Astrocyte of the cerebellum (primary cell): ENCODE measurements at regions not wholly inside any gene's neighbourhood (a gene's known extent, or its start where the extent isn't known, plus 50 kb on each side); places are given as distances from the start of the nearest gene placed in this dataset.

Source experiments
- DNase-seq: peaks from one replicate; pipeline ENCODE4 v3.0.0-alpha.2; 2011; ENCODE audit warnings: low read depth
- H3K4me3 ChIP-seq: 2 replicates; pipeline ENCODE4 v1.5.1; 2011; ENCODE audit warnings: mild to moderate bottlenecking, low read depth, low read length, moderate library complexity
- in situ Hi-C: cut with HindIII; loops from 2 replicates; pipeline ENCODE4 v1.10.0; 2017; ENCODE audit warnings: low sequenced_read_pairs
- TF ChIP-seq, protein P1 (sequence below): IDR thresholded peaks from 2 replicates; pipeline ENCODE4 v1.5.1; 2012; ENCODE audit warnings: low read length, low read depth, moderate library complexity, mild to moderate bottlenecking; ENCODE audit errors: missing control alignments

DNA sequence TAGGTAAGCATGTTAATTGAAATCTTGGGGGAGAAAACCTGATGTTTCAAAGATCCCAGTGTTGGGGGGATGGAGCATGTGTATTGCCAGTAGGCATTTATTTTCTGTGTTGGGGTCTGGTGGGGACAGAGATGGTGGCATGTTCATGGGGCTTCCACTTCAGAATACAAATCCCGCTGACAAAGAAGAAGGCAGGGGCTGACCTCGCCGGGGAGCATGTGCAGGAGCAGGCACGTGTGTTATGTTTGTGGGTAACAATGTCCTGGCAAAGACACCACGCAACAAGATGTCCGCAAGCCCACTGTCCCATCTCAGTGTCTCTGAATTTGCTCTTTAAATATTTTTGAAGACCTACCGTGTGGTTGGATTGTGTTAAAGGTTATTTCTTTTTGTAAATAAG lies 164.5 kb downstream of the TEX29 start:
- TF ChIP-seq, protein P1, sequence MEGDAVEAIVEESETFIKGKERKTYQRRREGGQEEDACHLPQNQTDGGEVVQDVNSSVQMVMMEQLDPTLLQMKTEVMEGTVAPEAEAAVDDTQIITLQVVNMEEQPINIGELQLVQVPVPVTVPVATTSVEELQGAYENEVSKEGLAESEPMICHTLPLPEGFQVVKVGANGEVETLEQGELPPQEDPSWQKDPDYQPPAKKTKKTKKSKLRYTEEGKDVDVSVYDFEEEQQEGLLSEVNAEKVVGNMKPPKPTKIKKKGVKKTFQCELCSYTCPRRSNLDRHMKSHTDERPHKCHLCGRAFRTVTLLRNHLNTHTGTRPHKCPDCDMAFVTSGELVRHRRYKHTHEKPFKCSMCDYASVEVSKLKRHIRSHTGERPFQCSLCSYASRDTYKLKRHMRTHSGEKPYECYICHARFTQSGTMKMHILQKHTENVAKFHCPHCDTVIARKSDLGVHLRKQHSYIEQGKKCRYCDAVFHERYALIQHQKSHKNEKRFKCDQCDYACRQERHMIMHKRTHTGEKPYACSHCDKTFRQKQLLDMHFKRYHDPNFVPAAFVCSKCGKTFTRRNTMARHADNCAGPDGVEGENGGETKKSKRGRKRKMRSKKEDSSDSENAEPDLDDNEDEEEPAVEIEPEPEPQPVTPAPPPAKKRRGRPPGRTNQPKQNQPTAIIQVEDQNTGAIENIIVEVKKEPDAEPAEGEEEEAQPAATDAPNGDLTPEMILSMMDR: no peak
- H3K4me3 ChIP-seq: no peak overlapping the region
- DNase-seq: no peak
- in situ Hi-C loops: no loop called here

DNA sequence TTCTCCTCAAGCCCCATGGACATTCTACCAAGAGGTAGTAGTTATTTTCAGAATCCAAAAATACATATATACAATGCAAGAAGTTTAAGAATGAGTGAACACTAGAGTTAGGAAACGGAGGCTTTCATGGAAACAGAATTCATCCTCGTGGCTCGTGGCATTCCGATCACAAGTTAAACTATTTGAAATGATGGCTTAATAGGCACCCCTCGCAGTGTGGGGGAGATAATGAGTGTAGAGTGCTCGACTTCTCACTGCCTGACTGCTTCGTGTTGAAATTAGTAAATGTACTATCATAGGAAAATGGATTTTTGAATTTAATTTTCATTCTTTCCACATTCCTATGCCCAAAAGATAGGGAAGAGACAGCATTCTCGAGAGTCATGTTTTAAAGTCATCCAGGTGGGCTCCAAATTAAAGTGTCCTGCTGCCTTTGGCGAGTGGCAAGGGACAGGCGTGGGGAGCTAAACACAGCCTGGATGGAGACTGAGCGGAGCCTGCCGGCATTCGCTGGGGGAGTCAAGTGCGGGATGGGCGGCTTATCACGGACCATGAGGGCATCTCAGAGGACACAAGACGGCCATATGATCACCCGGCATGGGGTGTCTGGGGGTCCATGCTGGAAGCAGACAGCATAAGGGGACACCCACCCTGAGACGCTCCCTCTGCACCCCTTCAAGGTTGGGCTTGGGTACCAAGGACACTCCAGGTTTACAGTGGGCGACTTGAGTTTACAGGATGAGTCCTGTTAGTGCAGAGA lies 165.2 kb downstream of the TEX29 start:
- TF ChIP-seq, protein P1: no peak
- DNase-seq: no peak
- H3K4me3 ChIP-seq: no peak overlapping the region
- in situ Hi-C loops: no loop called here

DNA sequence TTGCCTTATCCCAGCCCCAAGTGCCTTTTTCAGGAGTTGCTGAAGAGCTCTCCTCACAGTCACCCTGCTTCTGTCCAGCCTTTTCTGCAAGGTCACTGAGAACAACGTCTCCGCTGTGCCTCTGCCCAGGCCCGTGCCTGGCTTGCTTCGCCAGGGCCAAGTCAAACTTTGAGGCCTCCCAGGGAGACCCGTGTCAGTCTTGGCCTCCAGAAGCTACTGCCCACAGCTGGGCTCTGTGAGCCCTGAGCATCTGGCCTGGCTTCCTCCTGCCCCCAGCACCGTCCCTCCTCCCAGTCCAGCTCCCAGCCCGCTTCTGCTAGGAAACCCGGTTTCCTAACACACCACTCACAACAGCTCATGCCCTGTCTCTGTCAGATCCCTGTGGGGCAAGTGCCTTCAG lies 165.9 kb downstream of the TEX29 start:
- no peak overlapping the region for H3K4me3 ChIP-seq
- no peak for DNase-seq
- in situ Hi-C loops: no loop called here
- TF ChIP-seq, protein P1: no peak

DNA sequence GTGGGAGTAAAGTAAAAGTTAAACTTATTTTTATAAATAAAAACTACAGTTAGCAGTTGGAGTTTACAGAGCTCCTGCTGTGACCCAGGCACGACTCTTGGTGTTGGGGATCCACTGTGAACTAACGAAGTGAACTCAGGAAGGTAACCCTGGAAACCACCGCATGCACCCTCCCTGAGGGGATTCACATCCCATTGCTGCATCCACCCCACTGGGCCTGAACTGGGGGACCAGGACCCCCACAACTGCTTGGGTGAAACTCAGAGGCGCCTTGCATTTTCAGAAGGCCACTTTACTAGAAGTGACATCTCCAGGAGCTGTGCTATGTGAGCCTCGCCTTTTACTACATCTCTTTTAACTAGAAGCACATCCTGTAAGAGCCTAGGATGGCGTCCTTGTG lies 166.4 kb downstream of the TEX29 start:
- in situ Hi-C loops: no loop called here
- DNase-seq: no peak
- TF ChIP-seq, protein P1: no peak
- no peak overlapping the region for H3K4me3 ChIP-seq

DNA sequence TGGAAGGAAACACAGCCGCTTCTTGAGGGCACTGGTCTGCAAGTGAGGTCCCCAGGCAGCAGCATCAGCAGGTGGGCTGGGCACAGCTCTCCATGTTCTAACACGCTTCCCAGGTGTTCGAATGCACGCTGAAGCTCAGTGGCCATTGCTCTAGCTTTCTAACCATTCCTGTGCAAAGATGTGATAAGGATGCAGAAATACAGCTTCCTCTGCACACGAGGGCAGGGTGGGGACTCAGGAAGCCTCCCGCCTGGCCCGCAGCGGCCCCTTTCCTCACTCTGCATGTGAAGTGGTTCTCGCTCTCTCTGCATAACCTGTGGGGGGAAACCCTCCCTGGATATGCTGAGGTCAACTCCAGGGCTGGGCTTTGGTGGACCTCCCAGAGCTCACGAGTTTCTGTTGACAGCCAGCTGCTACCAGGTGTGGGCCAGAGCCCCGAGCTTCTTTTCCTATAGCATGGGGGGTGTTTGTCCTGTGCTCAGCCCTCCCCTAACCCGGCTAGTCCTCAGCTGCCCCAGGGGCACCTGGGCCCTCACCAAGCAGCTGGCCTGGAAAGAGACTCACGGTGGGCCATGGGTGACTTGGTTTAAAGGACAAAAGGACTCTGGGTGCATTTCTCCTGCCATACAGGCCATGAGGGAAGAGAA lies 168.2 kb downstream of the TEX29 start:
- DNase-seq: no peak
- TF ChIP-seq, protein P1: no peak
- H3K4me3 ChIP-seq: no peak overlapping the region
- in situ Hi-C loops: no loop called here

DNA sequence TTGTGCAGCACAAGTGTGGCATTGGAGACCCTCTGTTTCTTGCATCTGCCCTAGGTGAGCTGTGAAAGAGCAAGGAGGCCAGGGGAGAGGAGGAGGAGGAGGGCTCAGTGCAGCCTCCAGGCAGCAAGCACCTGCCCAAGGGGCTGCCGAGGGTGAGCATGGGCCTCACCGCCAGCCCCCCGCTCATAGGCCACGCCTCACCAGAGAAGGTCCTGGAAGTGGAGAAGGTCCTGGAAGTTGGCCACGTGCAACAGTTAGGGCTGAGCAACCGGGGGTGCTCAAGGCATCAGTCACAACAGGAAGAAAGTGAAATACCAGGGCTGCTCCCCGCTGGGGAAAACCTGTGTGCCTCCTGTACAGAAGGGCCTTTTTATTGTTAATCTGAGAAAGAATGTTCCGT lies 168.9 kb downstream of the TEX29 start:
- no peak overlapping the region for H3K4me3 ChIP-seq
- in situ Hi-C loops: no loop called here
- TF ChIP-seq, protein P1: no peak
- no peak for DNase-seq
